ENCODE measurements at regions not wholly inside any gene's neighbourhood (a gene's known extent, or its start where the extent isn't known, plus 50 kb on each side); places are given as distances from the start of the nearest gene placed in this dataset.

DNA sequence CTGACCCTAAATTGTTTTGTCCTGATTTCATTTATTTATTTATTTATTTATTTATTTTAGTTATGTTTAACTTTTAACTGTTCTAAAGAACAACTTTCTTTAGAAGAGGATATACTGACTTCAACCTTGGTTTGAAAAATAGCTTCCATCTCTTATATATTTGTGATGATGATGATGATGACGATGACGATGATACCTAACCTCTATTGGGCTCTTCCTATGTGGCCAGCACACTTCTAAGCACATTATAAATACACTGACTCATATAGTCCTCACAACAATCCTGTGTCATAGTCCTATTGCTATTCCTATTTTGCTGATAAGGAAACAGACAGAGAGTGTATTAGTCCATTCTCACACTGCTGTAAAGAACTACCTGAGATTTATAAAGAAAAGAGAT is 162.9 kb upstream of the KIAA1217 start:
- no peak for TF ChIP-seq POLR2A (IDR thresholded peaks at IDR 0.05)
- TF ChIP-seq, protein P1, sequence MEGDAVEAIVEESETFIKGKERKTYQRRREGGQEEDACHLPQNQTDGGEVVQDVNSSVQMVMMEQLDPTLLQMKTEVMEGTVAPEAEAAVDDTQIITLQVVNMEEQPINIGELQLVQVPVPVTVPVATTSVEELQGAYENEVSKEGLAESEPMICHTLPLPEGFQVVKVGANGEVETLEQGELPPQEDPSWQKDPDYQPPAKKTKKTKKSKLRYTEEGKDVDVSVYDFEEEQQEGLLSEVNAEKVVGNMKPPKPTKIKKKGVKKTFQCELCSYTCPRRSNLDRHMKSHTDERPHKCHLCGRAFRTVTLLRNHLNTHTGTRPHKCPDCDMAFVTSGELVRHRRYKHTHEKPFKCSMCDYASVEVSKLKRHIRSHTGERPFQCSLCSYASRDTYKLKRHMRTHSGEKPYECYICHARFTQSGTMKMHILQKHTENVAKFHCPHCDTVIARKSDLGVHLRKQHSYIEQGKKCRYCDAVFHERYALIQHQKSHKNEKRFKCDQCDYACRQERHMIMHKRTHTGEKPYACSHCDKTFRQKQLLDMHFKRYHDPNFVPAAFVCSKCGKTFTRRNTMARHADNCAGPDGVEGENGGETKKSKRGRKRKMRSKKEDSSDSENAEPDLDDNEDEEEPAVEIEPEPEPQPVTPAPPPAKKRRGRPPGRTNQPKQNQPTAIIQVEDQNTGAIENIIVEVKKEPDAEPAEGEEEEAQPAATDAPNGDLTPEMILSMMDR (IDR thresholded peaks at IDR 0.05), result no peak

Measured in Peyer's patch (tissue), 4 donors.